K562 (cell line): ENCODE measurements at regions not wholly inside any gene's neighbourhood (a gene's known extent, or its start where the extent isn't known, plus 50 kb on each side); places are given as distances from the start of the nearest gene placed in this dataset.

Experiments
- ATF3 ChIP-seq, 2 experiments: fragments of 450-650 bp in 1 of 2; sonication (generic) in 1 of 2; formaldehyde crosslinking in 1 of 2; IDR thresholded peaks in 1 of 2; conservative IDR thresholded peaks in 1 of 2; 2 replicates each; pipeline versions ENCODE4 v1.6.1 to v1.8.1; 2016 to 2023; ENCODE audit warnings: mild to moderate bottlenecking in 2 of 2, moderate library complexity in 2 of 2, inconsistent platforms in 1 of 2, missing genetic modification reagents in 1 of 2
- CEBPZ ChIP-seq: fragments of 150-350 bp; IDR thresholded peaks from 2 replicates; pipeline ENCODE4 v1.6.1; 2014; ENCODE audit warnings: low read depth, mild to moderate bottlenecking, low read length, borderline replicate concordance
- CHD7 ChIP-seq: fragments of 200-600 bp; sonication (generic); IDR thresholded peaks from one replicate; pipeline ENCODE4 v1.6.1; 2012; ENCODE audit warnings: mild to moderate bottlenecking, low read depth, low read length, inconsistent platforms
- OTX1 ChIP-seq: fragments of 450-650 bp; formaldehyde crosslinking; IDR thresholded peaks from 2 replicates; pipeline ENCODE4 v1.4.0; 2022; ENCODE audit warnings: mild to moderate bottlenecking
- SIX5 ChIP-seq, 2 experiments: IDR thresholded peaks; 2 replicates each; pipeline ENCODE4 v1.6.1; 2011; ENCODE audit warnings: low read length in 2 of 2, borderline replicate concordance in 1 of 2, low read depth in 1 of 2, mild to moderate bottlenecking in 1 of 2, moderate library complexity in 1 of 2; ENCODE audit not compliant: insufficient read depth in 1 of 2
- TBP ChIP-seq: optimal IDR thresholded peaks from 2 replicates; pipeline ENCODE3; 2011; ENCODE audit warnings: low read depth, low read length, improper control_type of control experiment
- ZNF324 ChIP-seq: fragments of 250-450 bp; sonication (Bioruptor Pico); IDR thresholded peaks from 2 replicates; pipeline ENCODE4 v1.4.0; 2020; ENCODE audit warnings: mild to moderate bottlenecking

GRCh38 chr1:82944822-82945221 is 1054.1 kb downstream of the TTLL7 start (continued):
- no peak for TF ChIP-seq CHD7
- no peak for TF ChIP-seq TBP
- TF ChIP-seq SIX5 (IDR thresholded peaks at IDR 0.05; ENCODE audit: borderline replicate concordance in 1 of 2, insufficient read depth in 1 of 2, low read depth in 1 of 2, low read length in 2 of 2): no peak
- TF ChIP-seq OTX1: no peak
- TF ChIP-seq ZNF324 (CRISPR knock-in tag): no peak
- no peak for TF ChIP-seq CEBPZ
- TF ChIP-seq ATF3 (IDR thresholded peaks at IDR 0.05): no peak
- no peak for TF ChIP-seq ATF3 (CRISPR knock-in tag; conservative IDR thresholded peaks at IDR 0.05)
